ENCODE measurements at regions not wholly inside any gene's neighbourhood (a gene's known extent, or its start where the extent isn't known, plus 50 kb on each side); places are given as distances from the start of the nearest gene placed in this dataset.

DNA sequence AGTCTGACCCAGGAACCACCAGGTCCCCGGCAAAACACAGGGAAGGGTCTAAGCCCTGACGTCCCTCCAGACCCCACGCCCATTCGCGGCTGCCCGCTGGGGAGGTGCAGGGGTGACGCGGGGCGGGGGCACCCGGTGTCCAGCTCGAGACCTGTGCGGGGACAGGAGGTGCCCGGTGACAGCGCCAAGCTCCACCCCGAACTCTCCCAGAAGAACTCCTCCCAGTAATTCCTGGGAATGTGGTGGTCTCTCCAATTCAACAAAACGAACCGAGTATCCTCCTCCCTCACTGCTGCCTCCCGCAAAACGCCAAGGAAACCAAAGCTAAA, 164.1 kb upstream of the PDE10A start:
- no peak overlapping the region for H3K4me3 ChIP-seq (ENCODE audit: low read depth, low read length)
- no peak for DNase-seq (ENCODE audit: low read depth, low spot score)
- in situ Hi-C loops (cut with HindIII; ENCODE audit: low sequenced_read_pairs) = no loop called here
- no peak for TF ChIP-seq CTCF (IDR thresholded peaks at IDR 0.05; ENCODE audit: low read depth, low read length)

DNA sequence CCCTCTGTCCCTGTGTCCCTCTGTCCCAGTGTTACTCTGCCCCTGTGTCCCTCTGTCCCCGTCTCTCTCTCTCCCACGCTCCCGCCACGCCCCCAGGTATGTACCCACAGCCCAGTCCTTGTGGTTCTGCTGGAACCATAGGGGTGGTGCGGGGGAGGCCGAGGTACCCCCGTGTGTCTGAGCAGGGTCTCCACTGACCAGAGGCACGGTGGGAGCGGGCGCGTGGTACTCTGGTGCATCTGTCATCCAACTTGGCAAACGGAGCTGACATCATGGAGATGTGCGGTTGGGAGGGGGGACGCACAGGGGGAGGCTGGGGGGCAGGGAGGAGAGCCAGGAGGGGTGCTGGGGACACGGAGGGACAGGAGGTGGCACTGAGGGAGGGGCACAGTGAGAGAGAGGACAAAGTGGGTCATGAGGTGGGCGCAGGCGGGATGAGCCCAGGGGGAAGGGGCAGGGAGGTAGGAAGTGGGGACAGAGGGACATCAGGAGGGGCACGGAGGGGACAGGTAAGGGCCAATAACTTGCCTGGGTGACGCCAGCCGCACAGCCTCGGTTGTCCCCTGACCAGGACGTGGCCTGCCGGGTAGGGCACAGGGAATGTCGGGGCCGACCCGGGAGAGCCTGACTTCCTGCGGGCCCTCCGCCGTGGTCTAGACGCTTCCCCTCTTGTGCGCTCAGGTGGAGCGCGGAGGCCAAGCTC, 163.6 kb upstream of the PDE10A start:
- no peak overlapping the region for H3K4me3 ChIP-seq (ENCODE audit: low read depth, low read length)
- in situ Hi-C loops (cut with HindIII; ENCODE audit: low sequenced_read_pairs) = no loop called here
- no peak for TF ChIP-seq CTCF (IDR thresholded peaks at IDR 0.05; ENCODE audit: low read depth, low read length)
- no peak for DNase-seq (ENCODE audit: low read depth, low spot score)

DNA sequence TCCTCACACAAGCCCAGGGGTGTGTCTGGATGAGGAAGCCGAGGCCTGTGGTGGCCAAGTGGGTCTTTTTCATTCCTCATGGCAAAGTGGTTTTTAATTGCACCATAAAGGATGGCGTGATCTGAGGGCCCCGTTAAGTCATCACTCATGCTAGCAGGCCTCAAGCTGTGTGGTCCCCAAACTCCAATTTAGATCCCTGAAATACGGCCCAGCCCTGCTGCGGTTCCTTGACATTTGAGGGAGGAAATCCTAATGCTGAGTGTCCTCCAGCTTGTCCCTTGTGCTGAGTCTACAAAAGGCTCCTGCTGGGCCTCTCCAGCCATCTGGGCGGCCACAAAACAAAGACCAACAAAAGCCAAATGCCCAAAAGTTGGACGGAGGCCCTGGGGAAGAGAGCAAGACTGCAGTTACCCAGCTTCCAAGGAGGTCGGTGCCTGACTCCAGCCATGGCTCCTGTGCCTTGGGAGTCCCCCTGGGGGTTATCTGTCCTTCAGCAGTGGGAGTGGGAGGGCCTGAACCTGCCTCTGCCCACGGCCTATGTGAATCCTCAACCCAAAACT, 162.3 kb upstream of the PDE10A start:
- no peak overlapping the region for H3K4me3 ChIP-seq (ENCODE audit: low read depth, low read length)
- TF ChIP-seq CTCF (IDR thresholded peaks at IDR 0.05; ENCODE audit: low read depth, low read length) = no peak
- in situ Hi-C loops (cut with HindIII; ENCODE audit: low sequenced_read_pairs) = no loop called here
- no peak for DNase-seq (ENCODE audit: low read depth, low spot score)

DNA sequence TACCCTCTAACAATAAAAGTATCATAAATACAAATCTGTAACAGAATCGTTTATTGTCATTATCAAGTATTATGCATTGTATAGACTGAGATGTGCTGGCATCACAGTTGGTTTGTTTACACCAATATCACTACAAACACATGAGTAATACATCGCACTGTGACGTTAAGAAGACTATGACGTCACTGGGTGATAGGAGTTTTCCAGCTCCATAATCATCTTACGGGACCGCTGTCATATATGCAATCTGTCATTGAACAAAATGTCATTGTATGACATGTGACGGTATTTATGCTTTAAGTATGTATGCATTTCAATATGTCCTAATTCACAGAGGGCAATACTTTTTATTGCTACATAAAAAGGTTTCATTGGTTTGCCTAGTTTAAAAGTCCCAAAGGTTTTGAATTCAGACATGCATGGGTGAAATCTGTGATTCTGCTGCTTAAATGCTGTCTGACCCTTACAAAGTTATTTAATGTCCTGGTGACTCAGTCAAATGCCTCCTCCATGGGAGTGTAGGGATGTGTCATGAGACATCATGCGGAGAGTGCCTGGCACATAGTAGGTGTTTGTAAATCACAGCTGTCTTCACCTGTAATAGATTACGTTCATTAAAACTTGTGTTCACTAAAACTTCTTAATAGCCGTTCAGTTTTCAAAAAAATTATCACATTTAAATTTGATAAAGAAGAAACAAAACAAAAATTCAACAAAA, 160.7 kb upstream of the PDE10A start:
- no peak for DNase-seq (ENCODE audit: low read depth, low spot score)
- in situ Hi-C loops (cut with HindIII; ENCODE audit: low sequenced_read_pairs) = no loop called here

GRCh38 chr6:165822501-165822900, 159.5 kb upstream of the PDE10A start:
- no peak for DNase-seq (ENCODE audit: low read depth, low spot score)
- TF ChIP-seq CTCF (IDR thresholded peaks at IDR 0.05; ENCODE audit: low read depth, low read length) = no peak
- in situ Hi-C loops (cut with HindIII; ENCODE audit: low sequenced_read_pairs) = no loop called here
- no peak overlapping the region for H3K4me3 ChIP-seq (ENCODE audit: low read depth, low read length)

More for the DNA sequence above, 160.7 kb upstream of the PDE10A start:
- TF ChIP-seq CTCF (IDR thresholded peaks at IDR 0.05; ENCODE audit: low read depth, low read length) = no peak
- no peak overlapping the region for H3K4me3 ChIP-seq (ENCODE audit: low read depth, low read length)

DNA sequence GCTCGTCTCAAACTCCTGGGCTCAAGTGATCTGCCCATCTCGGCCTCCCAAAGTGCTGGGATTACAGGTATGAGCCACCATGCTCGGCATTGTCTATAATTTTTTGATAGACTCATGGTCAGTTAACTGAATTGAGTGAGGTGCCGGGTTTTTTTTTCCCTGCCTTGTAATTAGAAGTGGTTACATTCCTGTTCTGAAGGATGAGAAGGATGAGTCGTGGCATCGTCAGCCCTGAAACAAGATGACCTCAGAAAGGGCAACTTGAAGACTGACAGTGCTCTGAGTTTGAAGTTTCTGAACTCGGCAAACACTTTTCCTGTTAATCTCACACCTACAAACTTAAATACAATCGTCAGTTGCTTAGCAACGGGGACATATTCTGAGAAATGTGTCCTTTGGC, 158.7 kb upstream of the PDE10A start:
- no peak for TF ChIP-seq CTCF (IDR thresholded peaks at IDR 0.05; ENCODE audit: low read depth, low read length)
- no peak for DNase-seq (ENCODE audit: low read depth, low spot score)
- H3K4me3 ChIP-seq (ENCODE audit: low read depth, low read length) = no peak overlapping the region
- in situ Hi-C loops (cut with HindIII; ENCODE audit: low sequenced_read_pairs) = no loop called here
